SK-N-SH treated with all-trans-retinoic acid at 6 μM for 48 hours (cell line): ENCODE measurements at regions not wholly inside any gene's neighbourhood (a gene's known extent, or its start where the extent isn't known, plus 50 kb on each side); places are given as distances from the start of the nearest gene placed in this dataset.
"Not testable (repeated sequence)": the region's sequence is repeated elsewhere in the genome, so short reads cannot be mapped to it uniquely, and the experiment has no call there.

Experiments used
- ATAC-seq: fragments of 200-7000 bp; cut with Tn5 transposase; 3 replicates; pipeline ENCODE4 v1.9.1; 2020; ENCODE audit warnings: mild to moderate bottlenecking, moderate library complexity
- ARNTL ChIP-seq: fragments of 450-650 bp; formaldehyde crosslinking; IDR thresholded peaks from 2 replicates; pipeline ENCODE4 v1.5.0; 2020; ENCODE audit warnings: low read depth, mild to moderate bottlenecking, moderate library complexity, borderline replicate concordance
- BACH2 ChIP-seq: fragments of 250-450 bp; sonication (Bioruptor Pico); IDR thresholded peaks from 2 replicates; pipeline ENCODE4 v1.9.0; 2021; ENCODE audit warnings: mild to moderate bottlenecking, borderline replicate concordance
- CSDC2 ChIP-seq: fragments of 250-450 bp; sonication (Bioruptor Pico); IDR thresholded peaks from 2 replicates; pipeline ENCODE4 v1.5.0; 2020; ENCODE audit warnings: mild to moderate bottlenecking, moderate library complexity
- ESRRG ChIP-seq: fragments of 250-450 bp; sonication (Bioruptor Pico); IDR thresholded peaks from 2 replicates; pipeline ENCODE4 v1.6.1; 2021; ENCODE audit warnings: mild to moderate bottlenecking
- GLIS3 ChIP-seq: fragments of 250-450 bp; sonication (Bioruptor Pico); IDR thresholded peaks from 2 replicates; pipeline ENCODE4 v1.5.0; 2020; ENCODE audit warnings: mild to moderate bottlenecking, moderate library complexity
- ISL1 ChIP-seq: fragments of 250-450 bp; sonication (Bioruptor Pico); IDR thresholded peaks from 2 replicates; pipeline ENCODE4 v2.1.2; 2022; ENCODE audit warnings: mild to moderate bottlenecking, moderate library complexity
- OSR1 ChIP-seq: fragments of 250-450 bp; sonication (Bioruptor Pico); IDR thresholded peaks from 2 replicates; pipeline ENCODE4 v1.8.0; 2022; ENCODE audit warnings: moderate library complexity, mild to moderate bottlenecking, inconsistent platforms
- PPARA ChIP-seq: fragments of 250-450 bp; sonication (Bioruptor Pico); IDR thresholded peaks from 2 replicates; pipeline ENCODE4 v1.5.0; 2020; ENCODE audit warnings: mild to moderate bottlenecking, borderline replicate concordance
- RARB ChIP-seq: fragments of 250-450 bp; sonication (Bioruptor Pico); IDR thresholded peaks from 2 replicates; pipeline ENCODE4 v1.8.0; 2021; ENCODE audit warnings: mild to moderate bottlenecking, moderate library complexity
- SNAI2 ChIP-seq: fragments of 250-450 bp; sonication (Bioruptor Pico); IDR thresholded peaks from 2 replicates; pipeline ENCODE4 v1.5.0; 2020; ENCODE audit warnings: mild to moderate bottlenecking, moderate library complexity
- TCF4 ChIP-seq: fragments of 250-450 bp; sonication (Bioruptor Pico); IDR thresholded peaks from 2 replicates; pipeline ENCODE4 v1.8.0; 2021; ENCODE audit warnings: mild to moderate bottlenecking, moderate library complexity, borderline replicate concordance
- TOX ChIP-seq: fragments of 250-450 bp; sonication (Bioruptor Pico); IDR thresholded peaks from 2 replicates; pipeline ENCODE4 v1.8.0; 2021; ENCODE audit warnings: mild to moderate bottlenecking, moderate library complexity, borderline replicate concordance
- ZC3H10 ChIP-seq: fragments of 250-450 bp; sonication (Bioruptor Pico); IDR thresholded peaks from 2 replicates; pipeline ENCODE4 v1.5.1; 2021; ENCODE audit warnings: mild to moderate bottlenecking, moderate library complexity
- ZFP3 ChIP-seq: fragments of 250-450 bp; sonication (Bioruptor Pico); IDR thresholded peaks from 2 replicates; pipeline ENCODE4 v1.5.0; 2020; ENCODE audit warnings: mild to moderate bottlenecking, moderate library complexity
- ZNF565 ChIP-seq: fragments of 450-650 bp; formaldehyde crosslinking; conservative IDR thresholded peaks from 2 replicates; pipeline ENCODE4 v1.5.0; 2020; ENCODE audit warnings: low read depth, mild to moderate bottlenecking, moderate library complexity
- ZNF70 ChIP-seq: fragments of 450-650 bp; formaldehyde crosslinking; IDR thresholded peaks from 2 replicates; pipeline ENCODE4 v1.5.0; 2020; ENCODE audit warnings: mild to moderate bottlenecking, moderate library complexity
- ZNF8 ChIP-seq: fragments of 450-650 bp; formaldehyde crosslinking; IDR thresholded peaks from 2 replicates; pipeline ENCODE4 v1.5.0; 2020; ENCODE audit warnings: mild to moderate bottlenecking, moderate library complexity
- TF ChIP-seq, protein P1 (sequence below): fragments of 250-450 bp; sonication (Bioruptor Pico); IDR thresholded peaks from 2 replicates; pipeline ENCODE4 v1.5.0; 2020; ENCODE audit warnings: mild to moderate bottlenecking, moderate library complexity
- TF ChIP-seq, protein P2 (sequence below): fragments of 250-450 bp; sonication (Bioruptor Pico); IDR thresholded peaks from 2 replicates; pipeline ENCODE4 v1.8.0; 2020; ENCODE audit warnings: mild to moderate bottlenecking, moderate library complexity, borderline replicate concordance
- TF ChIP-seq, protein P3 (sequence below): fragments of 250-450 bp; sonication (Bioruptor Pico); IDR thresholded peaks from 2 replicates; pipeline ENCODE4 v1.8.0; 2021; ENCODE audit warnings: low read depth, mild to moderate bottlenecking, moderate library complexity, borderline replicate concordance
- TF ChIP-seq, protein P4 (sequence below): fragments of 250-450 bp; sonication (Bioruptor Pico); IDR thresholded peaks from 2 replicates; pipeline ENCODE4 v1.5.1; 2021; ENCODE audit warnings: mild to moderate bottlenecking, moderate library complexity
- TF ChIP-seq, protein P5 (sequence below): fragments of 250-450 bp; sonication (Bioruptor Pico); IDR thresholded peaks from 2 replicates; pipeline ENCODE4 v1.5.1; 2020; ENCODE audit warnings: low read depth, mild to moderate bottlenecking, moderate library complexity

DNA sequence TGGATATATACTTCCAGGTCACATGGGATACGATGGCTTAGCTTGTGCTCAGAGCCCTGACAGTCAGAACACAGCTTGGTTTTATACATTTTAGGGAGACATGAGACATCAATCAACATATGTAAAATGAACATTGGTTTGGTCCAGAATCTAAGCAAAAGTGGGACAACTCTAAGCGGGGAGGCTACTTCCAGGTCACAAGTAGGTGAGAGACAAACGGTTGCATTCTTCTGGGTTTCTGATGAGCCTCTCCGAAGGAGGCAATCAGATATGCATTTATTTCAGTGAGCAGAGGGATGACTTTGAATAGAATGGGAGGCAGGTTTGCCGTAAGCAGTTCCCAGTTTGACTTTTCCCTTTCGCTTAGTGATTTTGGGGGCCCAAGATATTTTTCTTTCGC, 250.1 kb upstream of the DIO3 start:
- ATAC-seq, result not testable (repeated sequence)

DNA sequence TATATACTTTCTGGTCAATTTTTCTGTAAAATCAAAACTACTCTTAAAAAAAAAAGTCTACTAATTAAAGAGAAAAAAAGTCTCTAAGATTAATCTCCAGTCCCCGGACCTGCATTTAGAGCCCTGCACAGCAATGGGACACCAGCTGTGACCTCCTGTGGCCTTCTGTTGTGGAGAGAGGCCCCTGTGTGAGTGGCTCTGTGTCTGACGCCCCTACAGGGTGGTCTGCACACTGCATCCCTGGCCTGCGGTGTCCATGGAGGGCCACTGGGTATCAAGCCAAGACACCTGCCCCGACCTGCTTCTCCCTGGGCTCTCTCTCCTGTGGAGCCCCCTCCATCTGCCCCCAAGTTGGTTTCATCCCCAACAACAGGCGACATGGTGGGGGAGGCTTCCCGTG, 248.0 kb upstream of the DIO3 start:
- TF ChIP-seq OSR1 (no peak), ESRRG (no peak), ZNF8 (CRISPR knock-in tag) (no peak), ARNTL (CRISPR knock-in tag) (no peak), BACH2 (CRISPR knock-in tag) (no peak), TCF4 (CRISPR knock-in tag) (no peak), SNAI2 (CRISPR knock-in tag) (no peak), ZC3H10 (CRISPR knock-in tag) (no peak), RARB (CRISPR knock-in tag) (no peak), ISL1 (no peak), TOX (no peak), ZNF70 (CRISPR knock-in tag) (no peak), GLIS3 (no peak), PPARA (CRISPR knock-in tag) (no peak)
- TF ChIP-seq, protein P1, sequence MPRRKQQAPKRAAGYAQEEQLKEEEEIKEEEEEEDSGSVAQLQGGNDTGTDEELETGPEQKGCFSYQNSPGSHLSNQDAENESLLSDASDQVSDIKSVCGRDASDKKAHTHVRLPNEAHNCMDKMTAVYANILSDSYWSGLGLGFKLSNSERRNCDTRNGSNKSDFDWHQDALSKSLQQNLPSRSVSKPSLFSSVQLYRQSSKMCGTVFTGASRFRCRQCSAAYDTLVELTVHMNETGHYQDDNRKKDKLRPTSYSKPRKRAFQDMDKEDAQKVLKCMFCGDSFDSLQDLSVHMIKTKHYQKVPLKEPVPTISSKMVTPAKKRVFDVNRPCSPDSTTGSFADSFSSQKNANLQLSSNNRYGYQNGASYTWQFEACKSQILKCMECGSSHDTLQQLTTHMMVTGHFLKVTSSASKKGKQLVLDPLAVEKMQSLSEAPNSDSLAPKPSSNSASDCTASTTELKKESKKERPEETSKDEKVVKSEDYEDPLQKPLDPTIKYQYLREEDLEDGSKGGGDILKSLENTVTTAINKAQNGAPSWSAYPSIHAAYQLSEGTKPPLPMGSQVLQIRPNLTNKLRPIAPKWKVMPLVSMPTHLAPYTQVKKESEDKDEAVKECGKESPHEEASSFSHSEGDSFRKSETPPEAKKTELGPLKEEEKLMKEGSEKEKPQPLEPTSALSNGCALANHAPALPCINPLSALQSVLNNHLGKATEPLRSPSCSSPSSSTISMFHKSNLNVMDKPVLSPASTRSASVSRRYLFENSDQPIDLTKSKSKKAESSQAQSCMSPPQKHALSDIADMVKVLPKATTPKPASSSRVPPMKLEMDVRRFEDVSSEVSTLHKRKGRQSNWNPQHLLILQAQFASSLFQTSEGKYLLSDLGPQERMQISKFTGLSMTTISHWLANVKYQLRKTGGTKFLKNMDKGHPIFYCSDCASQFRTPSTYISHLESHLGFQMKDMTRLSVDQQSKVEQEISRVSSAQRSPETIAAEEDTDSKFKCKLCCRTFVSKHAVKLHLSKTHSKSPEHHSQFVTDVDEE, result no peak
- TF ChIP-seq, protein P2, sequence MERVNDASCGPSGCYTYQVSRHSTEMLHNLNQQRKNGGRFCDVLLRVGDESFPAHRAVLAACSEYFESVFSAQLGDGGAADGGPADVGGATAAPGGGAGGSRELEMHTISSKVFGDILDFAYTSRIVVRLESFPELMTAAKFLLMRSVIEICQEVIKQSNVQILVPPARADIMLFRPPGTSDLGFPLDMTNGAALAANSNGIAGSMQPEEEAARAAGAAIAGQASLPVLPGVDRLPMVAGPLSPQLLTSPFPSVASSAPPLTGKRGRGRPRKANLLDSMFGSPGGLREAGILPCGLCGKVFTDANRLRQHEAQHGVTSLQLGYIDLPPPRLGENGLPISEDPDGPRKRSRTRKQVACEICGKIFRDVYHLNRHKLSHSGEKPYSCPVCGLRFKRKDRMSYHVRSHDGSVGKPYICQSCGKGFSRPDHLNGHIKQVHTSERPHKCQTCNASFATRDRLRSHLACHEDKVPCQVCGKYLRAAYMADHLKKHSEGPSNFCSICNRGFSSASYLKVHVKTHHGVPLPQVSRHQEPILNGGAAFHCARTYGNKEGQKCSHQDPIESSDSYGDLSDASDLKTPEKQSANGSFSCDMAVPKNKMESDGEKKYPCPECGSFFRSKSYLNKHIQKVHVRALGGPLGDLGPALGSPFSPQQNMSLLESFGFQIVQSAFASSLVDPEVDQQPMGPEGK (CRISPR knock-in tag), result no peak
- TF ChIP-seq, protein P3, sequence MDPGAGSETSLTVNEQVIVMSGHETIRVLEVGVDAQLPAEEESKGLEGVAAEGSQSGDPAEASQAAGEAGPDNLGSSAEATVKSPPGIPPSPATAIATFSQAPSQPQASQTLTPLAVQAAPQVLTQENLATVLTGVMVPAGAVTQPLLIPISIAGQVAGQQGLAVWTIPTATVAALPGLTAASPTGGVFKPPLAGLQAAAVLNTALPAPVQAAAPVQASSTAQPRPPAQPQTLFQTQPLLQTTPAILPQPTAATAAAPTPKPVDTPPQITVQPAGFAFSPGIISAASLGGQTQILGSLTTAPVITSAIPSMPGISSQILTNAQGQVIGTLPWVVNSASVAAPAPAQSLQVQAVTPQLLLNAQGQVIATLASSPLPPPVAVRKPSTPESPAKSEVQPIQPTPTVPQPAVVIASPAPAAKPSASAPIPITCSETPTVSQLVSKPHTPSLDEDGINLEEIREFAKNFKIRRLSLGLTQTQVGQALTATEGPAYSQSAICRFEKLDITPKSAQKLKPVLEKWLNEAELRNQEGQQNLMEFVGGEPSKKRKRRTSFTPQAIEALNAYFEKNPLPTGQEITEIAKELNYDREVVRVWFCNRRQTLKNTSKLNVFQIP (CRISPR knock-in tag), result no peak
- TF ChIP-seq, protein P4, sequence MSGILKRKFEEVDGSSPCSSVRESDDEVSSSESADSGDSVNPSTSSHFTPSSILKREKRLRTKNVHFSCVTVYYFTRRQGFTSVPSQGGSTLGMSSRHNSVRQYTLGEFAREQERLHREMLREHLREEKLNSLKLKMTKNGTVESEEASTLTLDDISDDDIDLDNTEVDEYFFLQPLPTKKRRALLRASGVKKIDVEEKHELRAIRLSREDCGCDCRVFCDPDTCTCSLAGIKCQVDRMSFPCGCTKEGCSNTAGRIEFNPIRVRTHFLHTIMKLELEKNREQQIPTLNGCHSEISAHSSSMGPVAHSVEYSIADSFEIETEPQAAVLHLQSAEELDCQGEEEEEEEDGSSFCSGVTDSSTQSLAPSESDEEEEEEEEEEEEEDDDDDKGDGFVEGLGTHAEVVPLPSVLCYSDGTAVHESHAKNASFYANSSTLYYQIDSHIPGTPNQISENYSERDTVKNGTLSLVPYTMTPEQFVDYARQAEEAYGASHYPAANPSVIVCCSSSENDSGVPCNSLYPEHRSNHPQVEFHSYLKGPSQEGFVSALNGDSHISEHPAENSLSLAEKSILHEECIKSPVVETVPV (CRISPR knock-in tag), result no peak
- TF ChIP-seq, protein P5, sequence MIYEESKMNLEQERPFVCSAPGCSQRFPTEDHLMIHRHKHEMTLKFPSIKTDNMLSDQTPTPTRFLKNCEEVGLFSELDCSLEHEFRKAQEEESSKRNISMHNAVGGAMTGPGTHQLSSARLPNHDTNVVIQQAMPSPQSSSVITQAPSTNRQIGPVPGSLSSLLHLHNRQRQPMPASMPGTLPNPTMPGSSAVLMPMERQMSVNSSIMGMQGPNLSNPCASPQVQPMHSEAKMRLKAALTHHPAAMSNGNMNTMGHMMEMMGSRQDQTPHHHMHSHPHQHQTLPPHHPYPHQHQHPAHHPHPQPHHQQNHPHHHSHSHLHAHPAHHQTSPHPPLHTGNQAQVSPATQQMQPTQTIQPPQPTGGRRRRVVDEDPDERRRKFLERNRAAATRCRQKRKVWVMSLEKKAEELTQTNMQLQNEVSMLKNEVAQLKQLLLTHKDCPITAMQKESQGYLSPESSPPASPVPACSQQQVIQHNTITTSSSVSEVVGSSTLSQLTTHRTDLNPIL (CRISPR knock-in tag), result no peak
- ATAC-seq, result no peak

DNA sequence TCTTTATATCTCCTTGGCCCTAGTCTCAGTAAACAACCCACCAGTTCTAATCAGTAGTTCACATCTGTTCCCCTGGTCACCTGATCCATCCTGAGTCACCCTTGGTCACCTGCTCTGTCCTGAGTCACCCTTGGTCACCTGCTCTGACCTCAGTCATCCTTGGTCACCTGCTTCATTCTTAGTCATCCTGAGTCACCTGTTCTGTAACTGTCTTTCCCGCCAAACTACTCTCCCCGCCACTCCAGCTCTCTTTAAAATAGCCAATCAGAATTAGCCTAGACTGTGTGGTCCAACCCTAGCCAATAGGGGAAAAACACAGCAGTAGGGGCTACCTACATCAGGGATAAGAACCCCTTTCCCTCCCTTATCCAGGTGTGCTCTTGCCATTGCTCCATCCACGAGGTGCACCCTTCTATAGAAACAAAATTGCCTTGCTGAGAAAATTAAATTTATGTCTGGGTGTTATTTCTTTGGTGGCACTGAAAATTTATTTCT, 245.4 kb upstream of the DIO3 start:
- TF ChIP-seq SNAI2 (CRISPR knock-in tag) (no peak), TOX (no peak), TCF4 (CRISPR knock-in tag) (no peak), ESRRG (no peak), CSDC2 (no peak), PPARA (CRISPR knock-in tag) (no peak), ZNF70 (CRISPR knock-in tag) (no peak), ZC3H10 (CRISPR knock-in tag) (no peak), ZNF8 (CRISPR knock-in tag) (no peak), ZFP3 (CRISPR knock-in tag) (no peak), BACH2 (CRISPR knock-in tag) (no peak), ZNF565 (no peak), GLIS3 (no peak)
- TF ChIP-seq, protein P3 (CRISPR knock-in tag), result no peak
- TF ChIP-seq, protein P2 (CRISPR knock-in tag), result no peak
- no peak for ATAC-seq
